Stimulated activated naive B cell treated with anti-CD40 and anti-IgM and Interleukin-4, amounts not matched to agents 10 μg/mL and 1 μg/mL and 100 μg/mL, for 72 hours (primary cell): ENCODE measurements at regions not wholly inside any gene's neighbourhood (a gene's known extent, or its start where the extent isn't known, plus 50 kb on each side); places are given as distances from the start of the nearest gene placed in this dataset.
"Not testable (repeated sequence)": the region's sequence is repeated elsewhere in the genome, so short reads cannot be mapped to it uniquely, and the experiment has no call there.

ENCODE experiments used
- ATAC-seq, 2 donors: fragments of 150-1000 bp; cut with Tn5 transposase; replicated peaks; 2 replicates each; pipeline ENCODE4 v1.10.0; 2021; ENCODE audit warnings: moderate library complexity in 1 of 2
- DNase-seq: peaks from one replicate; pipeline ENCODE4 v3.0.0; 2021
- H3K27ac Mint-ChIP-seq: one replicate; pipeline ENCODE4 v1.8.0; 2022; ENCODE audit warnings: mild to moderate bottlenecking, mixed read lengths
- H3K27me3 Mint-ChIP-seq, 2 donors: one replicate each; pipeline ENCODE4 v1.8.0; 2022; ENCODE audit warnings: mixed read lengths in 2 of 2
- H3K36me3 Mint-ChIP-seq, 2 donors: one replicate each; pipeline ENCODE4 v1.8.0; 2022; ENCODE audit warnings: mixed read lengths in 2 of 2, mild to moderate bottlenecking in 1 of 2
- H3K4me1 Mint-ChIP-seq, 2 donors: one replicate each; pipeline ENCODE4 v1.8.0; 2022; ENCODE audit warnings: mixed read lengths in 2 of 2, mild to moderate bottlenecking in 1 of 2
- H3K4me3 Mint-ChIP-seq, 2 donors: one replicate each; pipeline ENCODE4 v1.8.0; 2022; ENCODE audit warnings: mild to moderate bottlenecking in 2 of 2, mixed read lengths in 2 of 2, moderate library complexity in 1 of 2
- H3K9me3 Mint-ChIP-seq, 2 donors: one replicate each; pipeline ENCODE4 v1.8.0; 2022; ENCODE audit warnings: mixed read lengths in 2 of 2, mild to moderate bottlenecking in 1 of 2

GRCh38 chr1:163933437-163933836 lies 611.7 kb downstream of the NUF2 start:
- DNase-seq (no peak), ATAC-seq (no peak)
- Mint-ChIP-seq H3K4me1 (no peaks in the 10 kb centered on the region), H3K4me3 (no peak overlapping the region), H3K27me3 (no peaks in the 10 kb centered on the region), H3K9me3 (peaks cover 2 to 4% of the 10 kb centered on the region in 2 donors), H3K27ac (no peak overlapping the region), H3K36me3 (no peaks in the 10 kb centered on the region)

- H3K4me3 Mint-ChIP-seq: no peak overlapping the region
- DNase-seq: no peak
Measured at GRCh38 chr1:163935738-163936374, 614.1 kb downstream of the NUF2 start.

GRCh38 chr1:163959622-163960021 lies 599.4 kb upstream of the PBX1 start:
- DNase-seq: no peak
- no peak for ATAC-seq
- Mint-ChIP-seq H3K4me3 (no peak overlapping the region), H3K4me1 (no peaks in the 10 kb centered on the region), H3K9me3 (peaks cover 14 to 19% of the 10 kb centered on the region in 2 donors), H3K36me3 (no peaks in the 10 kb centered on the region), H3K27ac (no peak overlapping the region), H3K27me3 (no peaks in the 10 kb centered on the region)

More at GRCh38 chr1:163935738-163936374, 614.1 kb downstream of the NUF2 start:
- Mint-ChIP-seq H3K27ac (no peak overlapping the region), H3K36me3 (no peaks in the 10 kb centered on the region), H3K27me3 (no peaks in the 10 kb centered on the region), H3K4me1 (no peaks in the 10 kb centered on the region), H3K9me3 (peaks cover 2 to 4% of the 10 kb centered on the region in 2 donors)
- no peak for ATAC-seq

GRCh38 chr1:163970151-163970550 lies 588.8 kb upstream of the PBX1 start:
- no peak for ATAC-seq
- no peak overlapping the region for H3K27ac Mint-ChIP-seq
- peaks cover 4 to 7% of the 10 kb centered on the region in 2 donors for H3K9me3 Mint-ChIP-seq
- no peaks in the 10 kb centered on the region for H3K27me3 Mint-ChIP-seq
- no peak overlapping the region for H3K4me3 Mint-ChIP-seq
- no peak for DNase-seq
- no peaks in the 10 kb centered on the region for H3K4me1 Mint-ChIP-seq
- no peaks in the 10 kb centered on the region for H3K36me3 Mint-ChIP-seq

- DNase-seq (no peak), ATAC-seq (no peak)
- Mint-ChIP-seq H3K9me3 (peaks cover 3 to 7% of the 10 kb centered on the region in 2 donors), H3K27ac (no peak overlapping the region), H3K36me3 (no peaks in the 10 kb centered on the region), H3K4me1 (no peaks in the 10 kb centered on the region), H3K27me3 (no peaks in the 10 kb centered on the region), H3K4me3 (no peak overlapping the region)
Measured at GRCh38 chr1:163970699-163971098, 588.3 kb upstream of the PBX1 start.

- Mint-ChIP-seq H3K36me3 (no peaks in the 10 kb centered on the region), H3K9me3 (peaks cover 5 to 11% of the 10 kb centered on the region in 2 donors), H3K4me3 (no peak overlapping the region), H3K27ac (no peak overlapping the region), H3K4me1 (no peaks in the 10 kb centered on the region), H3K27me3 (no peaks in the 10 kb centered on the region)
- no peak for ATAC-seq
- DNase-seq: no peak
Measured at GRCh38 chr1:163973586-163973985, 585.4 kb upstream of the PBX1 start.

- Mint-ChIP-seq H3K36me3 (no peaks in the 10 kb centered on the region), H3K27me3 (no peaks in the 10 kb centered on the region), H3K9me3 (peaks cover 5 to 11% of the 10 kb centered on the region in 2 donors), H3K4me3 (no peak overlapping the region), H3K27ac (no peak overlapping the region), H3K4me1 (no peaks in the 10 kb centered on the region)
- ATAC-seq: no peak
- no peak for DNase-seq
Measured at GRCh38 chr1:163974120-163974519, 584.9 kb upstream of the PBX1 start.

- Mint-ChIP-seq H3K36me3 (no peaks in the 10 kb centered on the region), H3K4me3 (no peak overlapping the region), H3K27me3 (no peaks in the 10 kb centered on the region), H3K9me3 (peaks cover 3 to 16% of the 10 kb centered on the region in 2 donors), H3K27ac (no peak overlapping the region), H3K4me1 (no peaks in the 10 kb centered on the region)
- DNase-seq: no peak
- ATAC-seq: no peak
Measured at GRCh38 chr1:163980394-163980793, 578.6 kb upstream of the PBX1 start.

GRCh38 chr1:163981500-163982030 lies 577.4 kb upstream of the PBX1 start:
- no peak overlapping the region for H3K27ac Mint-ChIP-seq
- no peak overlapping the region for H3K4me3 Mint-ChIP-seq
- H3K36me3 Mint-ChIP-seq: no peaks in the 10 kb centered on the region
- no peaks in the 10 kb centered on the region for H3K4me1 Mint-ChIP-seq
- DNase-seq (no peak), ATAC-seq (no peak)
- peaks cover 1 to 12% of the 10 kb centered on the region in 2 donors for H3K9me3 Mint-ChIP-seq
- no peaks in the 10 kb centered on the region for H3K27me3 Mint-ChIP-seq

GRCh38 chr1:163983097-163983496 lies 575.9 kb upstream of the PBX1 start:
- ATAC-seq (no peak), DNase-seq (no peak)
- H3K4me3 Mint-ChIP-seq: no peak overlapping the region
- H3K36me3 Mint-ChIP-seq: no peaks in the 10 kb centered on the region
- H3K27me3 Mint-ChIP-seq: no peaks in the 10 kb centered on the region
- no peaks in the 10 kb centered on the region for H3K4me1 Mint-ChIP-seq
- H3K27ac Mint-ChIP-seq: no peak overlapping the region
- peaks cover 1 to 5% of the 10 kb centered on the region in 2 donors for H3K9me3 Mint-ChIP-seq

- ATAC-seq: no peak
- no peaks in the 10 kb centered on the region for H3K4me1 Mint-ChIP-seq
- no peaks in the 10 kb centered on the region for H3K27me3 Mint-ChIP-seq
- no peak overlapping the region for H3K27ac Mint-ChIP-seq
- no peak overlapping the region for H3K4me3 Mint-ChIP-seq
- H3K9me3 Mint-ChIP-seq: peaks cover 3 to 5% of the 10 kb centered on the region in 2 donors
- H3K36me3 Mint-ChIP-seq: no peaks in the 10 kb centered on the region
- DNase-seq: no peak
Measured at GRCh38 chr1:163985700-163986099, 573.3 kb upstream of the PBX1 start.

- no peaks in the 10 kb centered on the region for H3K27me3 Mint-ChIP-seq
- no peak overlapping the region for H3K27ac Mint-ChIP-seq
- no peaks in the 10 kb centered on the region for H3K4me1 Mint-ChIP-seq
- ATAC-seq (no peak), DNase-seq (no peak)
- no peaks in the 10 kb centered on the region for H3K36me3 Mint-ChIP-seq
- H3K4me3 Mint-ChIP-seq: no peak overlapping the region
- peaks cover 15 to 16% of the 10 kb centered on the region in 2 donors for H3K9me3 Mint-ChIP-seq
Measured at GRCh38 chr1:163999131-163999530, 559.9 kb upstream of the PBX1 start.

- H3K27me3 Mint-ChIP-seq, H3K4me3 Mint-ChIP-seq, DNase-seq, ATAC-seq, H3K4me1 Mint-ChIP-seq, H3K27ac Mint-ChIP-seq, H3K36me3 Mint-ChIP-seq: not testable (repeated sequence)
- H3K9me3 Mint-ChIP-seq: peaks cover 3 to 12% of the 10 kb centered on the region in 2 donors
Measured at GRCh38 chr1:164006186-164006585, 552.8 kb upstream of the PBX1 start.

- DNase-seq (no peak), ATAC-seq (no peak)
- H3K9me3 Mint-ChIP-seq: peaks cover 3 to 12% of the 10 kb centered on the region in 2 donors
- no peaks in the 10 kb centered on the region for H3K36me3 Mint-ChIP-seq
- no peak overlapping the region for H3K4me3 Mint-ChIP-seq
- no peak overlapping the region for H3K27ac Mint-ChIP-seq
- no peaks in the 10 kb centered on the region for H3K27me3 Mint-ChIP-seq
- no peaks in the 10 kb centered on the region for H3K4me1 Mint-ChIP-seq
Measured at GRCh38 chr1:164006621-164007020, 552.4 kb upstream of the PBX1 start.

- Mint-ChIP-seq H3K36me3 (peaks cover 0 to 2% of the 10 kb centered on the region in 2 donors), H3K4me1 (no peaks in the 10 kb centered on the region), H3K9me3 (peaks cover 6 to 11% of the 10 kb centered on the region in 2 donors), H3K27ac (no peak overlapping the region), H3K27me3 (no peaks in the 10 kb centered on the region), H3K4me3 (no peak overlapping the region)
- no peak for DNase-seq
- ATAC-seq: no peak
Measured at GRCh38 chr1:164017239-164017638, 541.7 kb upstream of the PBX1 start.
